K562 (cell line): ENCODE measurements at regions not wholly inside any gene's neighbourhood (a gene's known extent, or its start where the extent isn't known, plus 50 kb on each side); places are given as distances from the start of the nearest gene placed in this dataset.

ENCODE experiments used
- ATAC-seq: fragments of 200-7000 bp; cut with Tn5 transposase; 3 replicates; pipeline ENCODE4 v1.9.1; 2020; ENCODE audit warnings: moderate library complexity
- BruUV-seq: library from RNA; stranded (reverse); fragments of 400-500 nt; replicated peaks from 2 replicates; lab custom pipeline; 2021; lab: Mats Ljungman, UMichigan
- CTCF ChIA-PET: fragments of 300-600 bp; formaldehyde crosslinking; extraction: SDS; loops from one replicate; lab custom pipeline; 2021; ENCODE audit warnings: low intra/inter-chr PET ratio; lab: Yijun Ruan, JAX
- POLR2A ChIA-PET: fragments of 300-600, 350-650 bp; sonication (Branson Sonifier 250); formaldehyde crosslinking; extraction: SDS; loops from one replicate; lab custom pipeline; 2021; ENCODE audit warnings: antibody characterized with exemption, inconsistent platforms; lab: Yijun Ruan, JAX
- DNase-seq, 4 experiments: peaks; one replicate each; pipeline versions ENCODE4 v3.0.0 to v3.0.0-alpha.2; 2011 to 2018; ENCODE audit warnings: low spot score in 3 of 4, mixed read lengths in 3 of 4; ENCODE audit errors: extremely low read depth in 1 of 4
- FAIRE-seq: peaks from 2 replicates; lab custom pipeline; 2011; peaks lifted over from hg19 to GRCh38; lab: Jason Lieb, UNC
- H2AFZ ChIP-seq: 2 replicates; pipeline ENCODE4 v1.6.0; 2011; ENCODE audit warnings: low read depth, low read length, control low read depth, inconsistent platforms
- H3K27ac ChIP-seq: fragments of 200-600 bp; 3 replicates; pipeline ENCODE4 v1.8.0; 2011; ENCODE audit warnings: low read depth, mild to moderate bottlenecking, control low read depth, inconsistent platforms, low read length, moderate library complexity, mixed read lengths; ENCODE audit errors: extremely low read depth
- H3K27me3 ChIP-seq, 2 experiments: fragments of 300-600 bp in 1 of 2; 2 replicates in 1 of 2; 3 replicates in 1 of 2; pipeline versions ENCODE4 v1.6.0 to v1.8.0; 2011; ENCODE audit warnings: inconsistent platforms in 2 of 2, low read length in 2 of 2, mild to moderate bottlenecking in 1 of 2, mixed read lengths in 1 of 2, moderate library complexity in 1 of 2; ENCODE audit not compliant: control insufficient read depth in 2 of 2, insufficient read depth in 2 of 2
- H3K36me3 ChIP-seq: fragments of 300-600 bp; 3 replicates; pipeline ENCODE4 v1.8.0; 2011; ENCODE audit warnings: mild to moderate bottlenecking, low read length, inconsistent platforms; ENCODE audit not compliant: control insufficient read depth, insufficient read depth
- H3K4me1 ChIP-seq, 2 experiments: fragments of 200-600 bp in 1 of 2; replicated peaks in 1 of 2; 2 replicates in 1 of 2; 3 replicates in 1 of 2; pipeline versions ENCODE4 v1.5.1 to v1.8.0; 2011; ENCODE audit warnings: inconsistent platforms in 2 of 2, low read length in 2 of 2, mild to moderate bottlenecking in 1 of 2, mixed read lengths in 1 of 2, moderate library complexity in 1 of 2; ENCODE audit not compliant: control insufficient read depth in 2 of 2, insufficient read depth in 2 of 2
- H3K4me2 ChIP-seq: 2 replicates; pipeline ENCODE4 v1.6.1; 2011; ENCODE audit warnings: low read length, control low read depth, inconsistent platforms, mixed read lengths; ENCODE audit not compliant: insufficient read depth
- H3K4me3 ChIP-seq: fragments of 200-600 bp; sonication (generic), shearing (Covaris generic); 2 replicates; pipeline ENCODE4 v1.5.1; 2016; ENCODE audit warnings: control low read depth, inconsistent platforms
- H3K79me2 ChIP-seq: fragments of 200-600 bp; 3 replicates; pipeline ENCODE4 v1.8.0; 2011; ENCODE audit warnings: low read length, inconsistent platforms; ENCODE audit not compliant: control insufficient read depth, insufficient read depth
- H3K9ac ChIP-seq, 2 experiments: 2 replicates each; pipeline versions ENCODE4 v1.6.0 to v1.6.1; 2011; ENCODE audit warnings: low read depth in 2 of 2, low read length in 2 of 2, control low read depth in 1 of 2, inconsistent platforms in 1 of 2, mild to moderate bottlenecking in 1 of 2, mixed read lengths in 1 of 2; ENCODE audit not compliant: insufficient read depth in 1 of 2
- H3K9me1 ChIP-seq: one replicate; pipeline ENCODE4 v1.6.0; 2011; ENCODE audit warnings: inconsistent platforms, mild to moderate bottlenecking, low read length, moderate library complexity; ENCODE audit not compliant: control insufficient read depth, insufficient read depth
- H3K9me3 ChIP-seq: replicated peaks from 2 replicates; pipeline ENCODE4 v1.5.1; 2011; ENCODE audit warnings: low read depth, low read length, inconsistent platforms; ENCODE audit not compliant: control insufficient read depth, insufficient read depth
- H4K20me1 ChIP-seq: replicated peaks from 2 replicates; pipeline ENCODE4 v1.6.1; 2011; ENCODE audit warnings: low read length, inconsistent platforms, mixed read lengths; ENCODE audit not compliant: control insufficient read depth, insufficient read depth
- BRCA1 ChIP-seq, 2 experiments: fragments of 450-650 bp in 1 of 2; sonication (generic) in 1 of 2; formaldehyde crosslinking in 1 of 2; IDR thresholded peaks; 2 replicates each; pipeline versions ENCODE4 v1.5.0 to v1.6.1; 2017 to 2020; ENCODE audit warnings: mild to moderate bottlenecking in 1 of 2, missing genetic modification reagents in 1 of 2
- CHCHD3 ChIP-seq: fragments of 250-450 bp; sonication (Bioruptor Pico); IDR thresholded peaks from 2 replicates; pipeline ENCODE4 v2.1.2; 2022; ENCODE audit warnings: mild to moderate bottlenecking
- CSDE1 ChIP-seq, 2 experiments: fragments of 450-650 bp; IDR thresholded peaks; 2 replicates each; pipeline ENCODE4 v1.6.1; 2016; ENCODE audit warnings: mild to moderate bottlenecking in 1 of 2
- ETS2 ChIP-seq: IDR thresholded peaks from 2 replicates; pipeline ENCODE4 v1.6.1; 2016; ENCODE audit warnings: borderline replicate concordance, missing genetic modification characterization, mild to moderate bottlenecking, moderate library complexity, missing compliant biosample characterization; ENCODE audit not compliant: poor library complexity, severe bottlenecking
- FOXK1 ChIP-seq: sonication (generic); formaldehyde crosslinking; IDR thresholded peaks from 2 replicates; pipeline ENCODE4 v1.8.0; 2022; ENCODE audit warnings: missing genetic modification reagents, mild to moderate bottlenecking, borderline replicate concordance
- FOXK2 ChIP-seq, 2 experiments: fragments of 450-650 bp; IDR thresholded peaks in 1 of 2; conservative IDR thresholded peaks in 1 of 2; 2 replicates each; pipeline ENCODE4 v1.6.1; 2016; ENCODE audit warnings: low read depth in 2 of 2, mild to moderate bottlenecking in 1 of 2
- NCOA4 ChIP-seq: fragments of 450-650 bp; IDR thresholded peaks from 2 replicates; pipeline ENCODE4 v1.6.1; 2018; ENCODE audit warnings: mild to moderate bottlenecking; ENCODE audit not compliant: partially characterized antibody
- NFATC3 ChIP-seq: fragments of 450-650 bp; IDR thresholded peaks from 2 replicates; pipeline ENCODE4 v1.6.1; 2017; ENCODE audit warnings: mild to moderate bottlenecking
- NFIC ChIP-seq: fragments of 450-650 bp; IDR thresholded peaks from 2 replicates; pipeline ENCODE4 v1.6.1; 2017; ENCODE audit warnings: mild to moderate bottlenecking, inconsistent platforms
- NUFIP1 ChIP-seq: fragments of 450-650 bp; IDR thresholded peaks from 2 replicates; pipeline ENCODE4 v1.6.1; 2018; ENCODE audit not compliant: partially characterized antibody
- PATZ1 ChIP-seq: fragments of 250-450 bp; sonication (Bioruptor Pico); IDR thresholded peaks from 2 replicates; pipeline ENCODE4 v1.5.0; 2020; ENCODE audit warnings: mild to moderate bottlenecking, borderline replicate concordance
- RAD21 ChIP-seq, 2 experiments: fragments of 250-450 bp in 1 of 2; fragments of 450-650 bp in 1 of 2; sonication (Bioruptor Pico) in 1 of 2; formaldehyde crosslinking in 1 of 2; IDR thresholded peaks in 1 of 2; conservative IDR thresholded peaks in 1 of 2; 2 replicates each; pipeline versions ENCODE4 v1.4.0 to v1.8.0; 2020 to 2022; ENCODE audit warnings: mild to moderate bottlenecking in 2 of 2, moderate library complexity in 1 of 2
- SMAD1 ChIP-seq: fragments of 150-350 bp; IDR thresholded peaks from 2 replicates; pipeline ENCODE4 v1.6.1; 2014; ENCODE audit warnings: low read length, low read depth; ENCODE audit not compliant: partially characterized antibody
- ZBTB33 ChIP-seq: sonication (generic); formaldehyde crosslinking; IDR thresholded peaks from 2 replicates; pipeline ENCODE4 v1.8.1; 2023; ENCODE audit warnings: mild to moderate bottlenecking, missing genetic modification reagents
- ZNF408 ChIP-seq: fragments of 250-450 bp; sonication (Bioruptor Pico); IDR thresholded peaks from 2 replicates; pipeline ENCODE4 v1.4.0; 2020; ENCODE audit warnings: low read depth, mild to moderate bottlenecking, moderate library complexity
- ZNF589 ChIP-seq: fragments of 200-800 bp; sonication (Bioruptor generic); IDR thresholded peaks from 2 replicates; pipeline ENCODE4 v1.6.1; 2016; ENCODE audit warnings: low read depth, missing genetic modification characterization, missing compliant biosample characterization
- WGBS: fragments of 100-300 bp; shearing (Covaris generic); methylation state at CpG from one replicate; pipeline ENCODE4 v1.1.6; 2016; ENCODE audit warnings: low coverage, mixed read lengths; ENCODE audit not compliant: insufficient coverage; ENCODE audit errors: missing lambda C conversion rate; 5-methylcytosine and 5-hydroxymethylcytosine counted together
- in situ Hi-C: fragments of 300-500 bp; cut with MboI; formaldehyde crosslinking; loops from 4 replicates; pipeline ENCODE4 v1.15.0; 2018; ENCODE audit warnings: inconsistent platforms, mixed read lengths
- intact Hi-C: fragments of 100-400 bp; cut with micrococcal nuclease; formaldehyde crosslinking; loops from 2 replicates; pipeline ENCODE4 v1.14.2; 2022

GRCh38 chr4:97396605-97397004 lies 746.7 kb downstream of the STPG2 start:
- Histone ChIP-seq H2AFZ (no peak overlapping the region), H3K4me2 (no peak overlapping the region), H3K27me3 (no peaks in the 10 kb centered on the region), H3K9me3 (no peaks in the 10 kb centered on the region; the same call in 1 of the 2 replicates), H3K27ac (no peak overlapping the region), H3K4me3 (no peak overlapping the region), H3K9ac (no peak overlapping the region), H3K36me3 (no peaks in the 10 kb centered on the region), H3K4me1 (no peaks in the 10 kb centered on the region), H3K9me1 (no peaks in the 10 kb centered on the region), H4K20me1 (no peaks in the 10 kb centered on the region), H3K79me2 (no peaks in the 10 kb centered on the region)
- ChIA-PET CTCF (no interaction called here), POLR2A (no interaction called here)
- no peak for DNase-seq
- no peak for FAIRE-seq
- in situ Hi-C loops (no loop called here), intact Hi-C loops (no loop called here)
- 0% methylated on average over 1 of the region's 1 CpG for WGBS
- ATAC-seq = no peak
- BruUV-seq = no TSS peak
- TF ChIP-seq SMAD1 (no peak), ZNF589 (no peak), NUFIP1 (no peak), NFIC (no peak), PATZ1 (CRISPR knock-in tag) (no peak), NCOA4 (no peak), NFATC3 (no peak), ZBTB33 (CRISPR knock-in tag) (no peak), ZNF408 (no peak), CHCHD3 (CRISPR knock-in tag) (no peak), BRCA1 (IDR thresholded peaks at IDR 0.05) (no peak), BRCA1 (CRISPR knock-in tag; IDR thresholded peaks at IDR 0.05) (no peak), FOXK1 (CRISPR knock-in tag) (no peak), FOXK2 (conservative IDR thresholded peaks at IDR 0.05 in 1 of 2, IDR thresholded peaks at IDR 0.05 in 1 of 2; ENCODE audit: low read depth in 2 of 2) (no peak), RAD21 (CRISPR knock-in tag; conservative IDR thresholded peaks at IDR 0.05 in 1 of 2, IDR thresholded peaks at IDR 0.05 in 1 of 2) (no peak), ETS2 (tag) (no peak), CSDE1 (IDR thresholded peaks at IDR 0.05) (no peak)
